ENCODE measurements at regions not wholly inside any gene's neighbourhood (a gene's known extent, or its start where the extent isn't known, plus 50 kb on each side); places are given as distances from the start of the nearest gene placed in this dataset.
"Not testable (repeated sequence)": the region's sequence is repeated elsewhere in the genome, so short reads cannot be mapped to it uniquely, and the experiment has no call there.

DNA sequence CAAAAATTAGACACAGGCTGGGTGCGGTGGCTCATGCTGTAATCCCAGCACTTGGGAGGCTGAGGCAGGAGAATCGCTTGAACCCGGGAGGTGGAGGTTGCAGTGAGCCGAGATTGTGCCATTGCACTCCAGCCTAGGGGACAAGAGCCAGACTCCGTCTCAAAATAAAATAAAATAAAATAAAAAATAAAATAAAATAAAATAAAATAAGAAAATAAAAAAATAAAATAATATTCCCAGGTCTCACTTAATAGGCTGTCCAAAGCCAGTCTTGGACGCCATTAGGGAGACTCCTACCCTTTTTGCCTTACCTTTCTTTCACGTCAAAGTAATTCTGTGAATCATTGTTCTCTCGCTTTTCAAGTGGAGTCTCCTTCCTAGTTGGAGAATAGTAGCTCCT lies 172.3 kb downstream of the OR2B2 start:
- TF ChIP-seq GLIS3 (CRISPR knock-in tag; IDR thresholded peaks at IDR 0.05); TCF4 (CRISPR knock-in tag; IDR thresholded peaks at IDR 0.05; ENCODE audit: borderline replicate concordance); ZFP30 (CRISPR knock-in tag; IDR thresholded peaks at IDR 0.05); ZC3H10 (CRISPR knock-in tag; IDR thresholded peaks at IDR 0.05); TOX (CRISPR knock-in tag; IDR thresholded peaks at IDR 0.05; ENCODE audit: borderline replicate concordance); BACH2 (CRISPR knock-in tag; IDR thresholded peaks at IDR 0.05; ENCODE audit: borderline replicate concordance): not testable (repeated sequence)
- TF ChIP-seq, protein P1, sequence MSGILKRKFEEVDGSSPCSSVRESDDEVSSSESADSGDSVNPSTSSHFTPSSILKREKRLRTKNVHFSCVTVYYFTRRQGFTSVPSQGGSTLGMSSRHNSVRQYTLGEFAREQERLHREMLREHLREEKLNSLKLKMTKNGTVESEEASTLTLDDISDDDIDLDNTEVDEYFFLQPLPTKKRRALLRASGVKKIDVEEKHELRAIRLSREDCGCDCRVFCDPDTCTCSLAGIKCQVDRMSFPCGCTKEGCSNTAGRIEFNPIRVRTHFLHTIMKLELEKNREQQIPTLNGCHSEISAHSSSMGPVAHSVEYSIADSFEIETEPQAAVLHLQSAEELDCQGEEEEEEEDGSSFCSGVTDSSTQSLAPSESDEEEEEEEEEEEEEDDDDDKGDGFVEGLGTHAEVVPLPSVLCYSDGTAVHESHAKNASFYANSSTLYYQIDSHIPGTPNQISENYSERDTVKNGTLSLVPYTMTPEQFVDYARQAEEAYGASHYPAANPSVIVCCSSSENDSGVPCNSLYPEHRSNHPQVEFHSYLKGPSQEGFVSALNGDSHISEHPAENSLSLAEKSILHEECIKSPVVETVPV (CRISPR knock-in tag; IDR thresholded peaks at IDR 0.05) = not testable (repeated sequence)
- TF ChIP-seq, protein P2, sequence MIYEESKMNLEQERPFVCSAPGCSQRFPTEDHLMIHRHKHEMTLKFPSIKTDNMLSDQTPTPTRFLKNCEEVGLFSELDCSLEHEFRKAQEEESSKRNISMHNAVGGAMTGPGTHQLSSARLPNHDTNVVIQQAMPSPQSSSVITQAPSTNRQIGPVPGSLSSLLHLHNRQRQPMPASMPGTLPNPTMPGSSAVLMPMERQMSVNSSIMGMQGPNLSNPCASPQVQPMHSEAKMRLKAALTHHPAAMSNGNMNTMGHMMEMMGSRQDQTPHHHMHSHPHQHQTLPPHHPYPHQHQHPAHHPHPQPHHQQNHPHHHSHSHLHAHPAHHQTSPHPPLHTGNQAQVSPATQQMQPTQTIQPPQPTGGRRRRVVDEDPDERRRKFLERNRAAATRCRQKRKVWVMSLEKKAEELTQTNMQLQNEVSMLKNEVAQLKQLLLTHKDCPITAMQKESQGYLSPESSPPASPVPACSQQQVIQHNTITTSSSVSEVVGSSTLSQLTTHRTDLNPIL (CRISPR knock-in tag; IDR thresholded peaks at IDR 0.05; ENCODE audit: low read depth) = not testable (repeated sequence)
